IMR-90 (cell line): ENCODE measurements at regions not wholly inside any gene's neighbourhood (a gene's known extent, or its start where the extent isn't known, plus 50 kb on each side); places are given as distances from the start of the nearest gene placed in this dataset.

Experiments used
- BHLHE40 ChIP-seq: fragments of 150-350 bp; IDR thresholded peaks from 2 replicates; pipeline ENCODE4 v1.6.1; 2016; ENCODE audit warnings: mild to moderate bottlenecking, low read depth, low read length
- FOS ChIP-seq: fragments of 150-350 bp; IDR thresholded peaks from 2 replicates; pipeline ENCODE4 v1.6.1; 2016; ENCODE audit warnings: low read depth, low read length
- MAFK ChIP-seq: IDR thresholded peaks from 2 replicates; pipeline ENCODE4 v1.6.1; 2012; ENCODE audit warnings: low read depth, low read length, improper control_type of control experiment
- MXI1 ChIP-seq: IDR thresholded peaks from 2 replicates; pipeline ENCODE4 v1.6.1; 2012; ENCODE audit warnings: low read depth, mild to moderate bottlenecking, low read length, moderate library complexity, borderline replicate concordance
- POLR2A ChIP-seq: IDR thresholded peaks from 2 replicates; pipeline ENCODE4 v1.6.1; 2012; ENCODE audit warnings: mild to moderate bottlenecking, low read depth, low read length
- RAD21 ChIP-seq: IDR thresholded peaks from 2 replicates; pipeline ENCODE4 v1.6.1; 2012; ENCODE audit warnings: low read length, improper control_type of control experiment
- SMC3 ChIP-seq: fragments of 150-350 bp; IDR thresholded peaks from 2 replicates; pipeline ENCODE4 v1.6.1; 2016; ENCODE audit warnings: low read depth, mild to moderate bottlenecking, antibody characterized with exemption, low read length, moderate library complexity
- TF ChIP-seq, protein P1 (sequence below): conservative IDR thresholded peaks from 2 replicates; pipeline ENCODE4 v1.5.1; 2012; ENCODE audit warnings: mild to moderate bottlenecking, low read depth, low read length, improper control_type of control experiment

DNA sequence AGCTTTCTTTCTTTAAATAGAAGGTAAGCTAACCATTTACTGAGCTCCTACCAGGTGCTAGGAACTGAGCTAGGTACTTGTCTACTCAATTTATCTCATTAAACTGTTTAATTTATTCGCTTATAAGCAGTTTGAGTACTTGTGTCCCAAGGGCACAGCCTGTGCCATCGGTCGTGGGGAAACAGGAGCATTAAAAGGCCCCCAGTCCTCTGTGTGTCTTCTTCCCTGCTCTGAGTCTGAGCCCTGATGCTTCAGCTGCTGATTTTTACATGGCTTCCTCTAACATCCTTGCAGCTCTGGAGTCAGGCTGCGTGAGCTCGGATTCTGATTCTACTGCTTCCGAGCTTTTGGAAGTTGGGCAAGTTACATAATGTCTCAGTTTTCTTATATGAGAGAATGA lies 239.5 kb downstream of the EDEM1 start:
- TF ChIP-seq POLR2A (no peak), SMC3 (no peak), MXI1 (no peak), FOS (no peak), MAFK (no peak), RAD21 (no peak), BHLHE40 (no peak)
- TF ChIP-seq, protein P1, sequence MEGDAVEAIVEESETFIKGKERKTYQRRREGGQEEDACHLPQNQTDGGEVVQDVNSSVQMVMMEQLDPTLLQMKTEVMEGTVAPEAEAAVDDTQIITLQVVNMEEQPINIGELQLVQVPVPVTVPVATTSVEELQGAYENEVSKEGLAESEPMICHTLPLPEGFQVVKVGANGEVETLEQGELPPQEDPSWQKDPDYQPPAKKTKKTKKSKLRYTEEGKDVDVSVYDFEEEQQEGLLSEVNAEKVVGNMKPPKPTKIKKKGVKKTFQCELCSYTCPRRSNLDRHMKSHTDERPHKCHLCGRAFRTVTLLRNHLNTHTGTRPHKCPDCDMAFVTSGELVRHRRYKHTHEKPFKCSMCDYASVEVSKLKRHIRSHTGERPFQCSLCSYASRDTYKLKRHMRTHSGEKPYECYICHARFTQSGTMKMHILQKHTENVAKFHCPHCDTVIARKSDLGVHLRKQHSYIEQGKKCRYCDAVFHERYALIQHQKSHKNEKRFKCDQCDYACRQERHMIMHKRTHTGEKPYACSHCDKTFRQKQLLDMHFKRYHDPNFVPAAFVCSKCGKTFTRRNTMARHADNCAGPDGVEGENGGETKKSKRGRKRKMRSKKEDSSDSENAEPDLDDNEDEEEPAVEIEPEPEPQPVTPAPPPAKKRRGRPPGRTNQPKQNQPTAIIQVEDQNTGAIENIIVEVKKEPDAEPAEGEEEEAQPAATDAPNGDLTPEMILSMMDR, result no peak
